OCI-LY3 (cell line): ENCODE measurements at regions not wholly inside any gene's neighbourhood (a gene's known extent, or its start where the extent isn't known, plus 50 kb on each side); places are given as distances from the start of the nearest gene placed in this dataset.

Experiments
- CTCF ChIP-seq: fragments of 200-600, 300-600 bp; sonication (generic); IDR thresholded peaks from 2 replicates; pipeline ENCODE4 v1.5.1; 2014; ENCODE audit warnings: antibody characterized with exemption, low read length, low read depth
- EZH2phosphoT487 ChIP-seq: fragments of 200-600 bp; shearing (Covaris generic); IDR thresholded peaks from 2 replicates; pipeline ENCODE4 v1.6.1; 2018; ENCODE audit warnings: antibody characterized with exemption, mixed run types, low read depth

DNA sequence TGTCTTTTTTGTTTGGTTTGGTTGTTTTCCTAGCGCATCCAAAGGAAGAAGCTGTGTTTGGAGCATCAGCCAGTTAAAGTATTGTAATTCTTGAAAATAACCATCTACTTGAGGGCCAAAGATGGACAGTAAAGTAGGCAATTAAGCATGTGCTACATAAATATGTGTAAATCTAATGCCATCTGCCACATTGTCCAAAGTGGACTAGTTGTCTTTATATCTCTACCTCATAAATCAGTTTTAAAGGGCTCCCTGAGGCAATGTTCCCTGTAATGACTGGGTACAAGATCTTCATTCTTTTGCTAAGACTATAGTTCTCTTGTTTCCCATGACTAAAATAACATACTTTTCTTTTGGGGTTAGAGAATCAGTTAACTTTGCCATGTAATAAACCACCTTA, 460.0 kb upstream of the RARB start:
- TF ChIP-seq CTCF, result no peak
- no peak for TF ChIP-seq EZH2phosphoT487
